GM19351 (cell line): ENCODE measurements at regions not wholly inside any gene's neighbourhood (a gene's known extent, or its start where the extent isn't known, plus 50 kb on each side); places are given as distances from the start of the nearest gene placed in this dataset.

ENCODE experiments used
- ATAC-seq: cut with Tn5 transposase; IDR thresholded peaks from one replicate; pipeline ENCODE4 v1.9.1; 2021; ENCODE audit warnings: mild to moderate bottlenecking, moderate library complexity; ENCODE audit not compliant: unreplicated experiment

- ATAC-seq = no peak
These were observed 230.2 kb upstream of the AKR1E2 start for GRCh38 chr10:4595719-4596319.

GRCh38 chr10:4590807-4591206 is 235.2 kb upstream of the AKR1E2 start:
- ATAC-seq = no peak

GRCh38 chr10:4588824-4589223 is 237.2 kb upstream of the AKR1E2 start:
- no peak for ATAC-seq

DNA sequence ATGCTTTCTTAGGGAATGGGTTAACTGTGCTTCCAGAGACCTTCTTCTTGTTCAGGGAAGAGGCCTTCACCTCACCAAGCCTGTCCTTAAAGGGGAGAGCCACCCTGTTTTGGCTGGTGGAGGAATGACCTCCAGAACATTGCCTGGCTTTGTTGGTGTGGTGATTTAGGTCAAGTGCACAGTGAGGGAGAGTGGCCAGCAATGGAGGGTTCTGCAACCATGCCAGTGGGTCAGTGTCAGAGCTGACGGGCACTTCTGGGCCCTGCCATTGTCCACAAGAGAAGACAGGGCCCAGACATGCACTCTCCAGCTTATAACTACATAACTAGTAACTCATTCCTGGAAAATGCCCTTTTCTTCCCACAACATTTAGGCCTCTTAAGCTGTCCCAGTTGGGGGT is 238.5 kb upstream of the AKR1E2 start:
- no peak for ATAC-seq

DNA sequence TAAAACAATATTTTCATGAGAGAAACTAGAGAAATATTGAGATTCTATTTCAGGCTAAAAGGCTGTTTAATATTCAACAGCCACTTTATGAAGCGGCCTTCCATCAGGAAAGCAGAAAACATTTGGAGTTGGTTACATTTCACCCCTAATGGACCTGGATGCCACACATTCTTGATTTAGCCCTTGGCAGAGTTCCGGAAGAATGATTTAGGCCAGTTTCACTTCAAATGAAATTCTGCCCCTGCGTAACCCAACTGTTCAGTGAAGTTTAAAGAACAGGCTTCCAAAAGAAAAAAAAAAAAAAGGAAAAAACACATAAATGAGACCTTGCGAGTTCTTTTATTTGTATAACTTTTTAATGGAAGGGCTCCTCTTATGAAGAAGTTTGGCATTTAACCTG is 239.2 kb upstream of the AKR1E2 start:
- ATAC-seq = no peak

GRCh38 chr10:4581929-4582328 is 244.1 kb upstream of the AKR1E2 start:
- ATAC-seq = no peak

DNA sequence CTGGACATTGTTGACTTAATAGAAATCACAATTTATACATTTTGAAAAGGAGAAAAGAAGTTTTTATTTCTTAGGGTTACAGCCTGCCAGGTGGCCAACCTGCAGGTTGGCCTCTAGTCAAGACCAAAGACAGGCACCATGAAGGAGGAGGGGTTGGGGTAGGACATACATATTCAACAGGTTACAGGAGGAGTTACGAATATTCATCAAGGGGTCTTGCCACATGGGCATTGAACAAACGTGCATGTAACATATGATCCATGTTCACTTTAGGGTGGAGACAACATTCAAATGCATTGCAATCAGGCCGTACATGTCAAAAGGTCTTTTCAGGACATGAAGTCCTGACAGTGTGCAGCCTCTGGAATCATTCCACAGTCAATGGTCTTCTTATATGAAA is 246.2 kb upstream of the AKR1E2 start:
- ATAC-seq = no peak

GRCh38 chr10:4576206-4576605 is 249.8 kb upstream of the AKR1E2 start:
- ATAC-seq = no peak

GRCh38 chr10:4569151-4569550 is 256.9 kb upstream of the AKR1E2 start:
- no peak for ATAC-seq

DNA sequence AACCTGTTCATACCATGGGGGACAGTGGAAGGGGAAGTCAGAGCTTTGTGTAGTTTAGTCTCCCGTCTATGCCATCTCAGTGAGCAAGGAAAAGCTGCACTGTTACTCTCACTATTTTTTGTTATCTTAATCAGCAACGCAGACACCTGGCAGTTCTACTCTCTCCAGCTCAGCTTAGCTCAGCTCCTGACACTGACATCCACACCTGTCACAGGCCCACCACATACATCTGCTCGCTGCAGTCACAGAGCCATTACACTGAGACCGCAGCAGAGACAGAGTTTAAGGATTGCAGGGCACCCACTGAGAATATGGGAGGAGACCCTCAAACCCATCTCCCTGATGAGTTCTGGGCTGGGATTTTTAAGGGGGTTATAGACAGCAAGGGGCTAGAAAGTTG is 257.3 kb upstream of the AKR1E2 start:
- no peak for ATAC-seq

GRCh38 chr10:4568086-4568485 is 257.9 kb upstream of the AKR1E2 start:
- no peak for ATAC-seq

- no peak for ATAC-seq
These were observed 258.4 kb upstream of the AKR1E2 start for GRCh38 chr10:4567637-4568036.

GRCh38 chr10:4566011-4566410 is 260.0 kb upstream of the AKR1E2 start:
- no peak for ATAC-seq

DNA sequence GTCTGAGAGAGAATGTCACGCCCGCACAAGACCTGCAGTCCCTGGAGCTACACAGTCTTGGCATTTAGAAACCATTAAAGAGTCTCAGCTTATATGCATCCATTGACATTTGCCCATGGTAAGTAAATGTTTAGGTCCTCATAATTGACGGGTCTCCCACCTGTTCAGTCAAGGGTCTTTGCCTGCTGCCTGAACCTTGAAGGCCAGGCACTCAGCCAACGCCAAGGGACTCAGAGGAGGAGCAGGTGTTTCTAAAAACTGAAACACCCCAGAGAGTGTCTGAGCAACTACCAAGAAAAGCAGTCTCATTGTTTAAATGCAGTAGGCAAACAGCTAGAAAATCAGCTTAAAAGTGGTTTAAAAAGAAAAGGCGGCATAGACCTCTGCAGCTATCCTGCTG is 264.7 kb upstream of the AKR1E2 start:
- ATAC-seq = no peak

DNA sequence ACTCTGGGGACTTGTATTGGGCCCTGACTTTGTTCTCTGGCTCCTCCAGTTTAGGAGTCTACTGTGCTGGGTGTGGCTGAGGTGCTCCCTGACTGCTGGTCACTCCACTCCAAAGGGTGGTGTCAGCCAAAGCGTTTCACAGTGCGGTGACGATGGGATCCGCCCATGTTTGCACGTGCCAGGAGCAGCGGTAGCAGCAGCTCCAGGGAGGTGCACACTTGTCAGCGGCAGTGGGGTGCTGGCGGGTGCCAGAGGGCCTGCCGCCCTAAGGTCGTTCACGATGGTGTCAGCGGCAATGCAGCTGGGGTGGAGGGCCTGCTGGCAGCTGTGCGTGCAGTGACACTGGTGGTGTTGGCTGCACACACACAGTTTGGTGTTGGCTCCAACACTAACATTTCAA is 268.5 kb upstream of the AKR1E2 start:
- no peak for ATAC-seq

DNA sequence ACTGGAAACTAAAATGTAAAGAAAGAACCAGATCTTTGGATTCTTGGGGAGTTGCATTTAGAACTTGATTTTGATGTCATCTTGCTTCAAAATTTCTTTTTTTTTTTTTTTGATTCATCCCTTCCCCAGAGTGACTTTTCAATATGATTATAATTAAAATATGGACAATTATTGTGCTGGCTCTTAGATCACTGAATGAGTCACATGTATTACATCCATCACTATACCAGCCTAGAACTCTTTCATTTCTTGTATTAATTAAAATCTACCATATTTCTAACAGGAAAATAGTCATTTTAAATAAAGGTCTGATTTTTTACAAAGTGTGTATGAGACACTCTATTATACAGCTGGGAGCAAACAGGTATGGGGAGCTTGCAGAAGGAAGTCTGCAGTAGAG is 269.5 kb upstream of the AKR1E2 start:
- ATAC-seq = no peak

- no peak for ATAC-seq
These were observed 270.1 kb upstream of the AKR1E2 start for GRCh38 chr10:4555920-4556319.

- no peak for ATAC-seq
These were observed 276.8 kb upstream of the AKR1E2 start for GRCh38 chr10:4549139-4549653.

- ATAC-seq = no peak
These were observed 279.1 kb upstream of the AKR1E2 start for GRCh38 chr10:4546931-4547330.

DNA sequence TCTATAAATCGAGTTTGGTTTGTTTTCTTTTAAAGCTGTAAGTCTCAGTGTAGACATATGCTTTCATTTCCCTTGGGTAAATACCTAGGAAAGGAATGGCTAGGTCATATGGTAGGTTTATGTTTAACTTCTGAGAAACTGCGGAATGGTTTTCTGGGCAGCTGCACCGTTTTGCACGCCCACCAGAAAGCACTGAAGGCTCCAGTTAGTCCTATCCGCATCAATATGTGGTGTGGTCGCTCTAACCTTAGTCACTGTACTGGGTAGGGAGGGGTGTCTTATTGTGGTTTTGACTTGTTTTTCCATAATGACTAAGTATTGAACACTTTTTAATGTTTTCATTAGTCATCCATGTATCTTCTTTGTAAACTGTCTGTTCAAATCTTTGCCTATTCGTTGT is 279.5 kb upstream of the AKR1E2 start:
- no peak for ATAC-seq

DNA sequence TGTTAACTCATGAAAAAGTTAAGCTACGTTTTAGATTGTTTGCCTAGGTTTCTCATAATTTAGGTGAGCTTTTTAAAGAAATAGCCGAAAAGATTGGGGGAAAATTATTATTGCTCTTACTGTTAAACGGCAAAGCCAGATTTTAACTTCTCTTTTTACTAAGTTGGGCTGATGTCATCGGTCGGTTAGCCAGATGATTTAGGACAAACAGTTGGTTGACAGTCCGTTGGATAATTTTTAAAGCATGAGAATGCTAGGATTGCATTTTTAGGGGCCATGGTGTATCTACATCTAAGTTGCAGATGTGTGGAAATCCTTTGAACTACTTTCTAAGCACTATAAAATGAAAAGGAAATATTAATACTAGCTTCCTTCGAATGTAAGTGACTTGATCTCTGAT is 280.9 kb upstream of the AKR1E2 start:
- no peak for ATAC-seq

DNA sequence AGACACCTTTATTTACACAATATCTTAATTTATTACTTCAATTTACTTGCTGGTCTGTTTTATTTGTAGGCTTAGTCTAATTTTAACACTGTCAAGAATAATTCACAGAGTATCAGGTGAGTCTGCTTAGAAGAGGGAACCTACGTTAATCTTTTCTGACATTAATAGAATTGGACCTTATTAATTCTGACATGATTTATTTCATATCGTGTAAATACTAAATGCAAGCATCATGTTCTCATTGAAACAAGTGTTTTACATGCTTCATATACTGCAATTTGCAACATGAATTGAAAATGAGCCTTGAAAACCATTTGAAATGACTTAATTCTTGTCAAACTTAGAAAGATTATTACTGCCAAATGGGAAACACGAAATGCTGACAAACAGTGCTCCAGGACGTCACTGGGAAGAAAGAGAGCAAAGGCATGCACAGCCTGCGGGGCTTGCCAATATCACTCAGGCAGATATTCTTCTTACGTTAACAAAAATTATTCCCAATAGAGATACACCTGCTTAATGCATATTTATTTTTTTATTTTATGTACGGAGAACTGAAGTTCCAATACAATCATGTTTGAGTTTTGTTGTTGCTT is 282.0 kb upstream of the AKR1E2 start:
- no peak for ATAC-seq

DNA sequence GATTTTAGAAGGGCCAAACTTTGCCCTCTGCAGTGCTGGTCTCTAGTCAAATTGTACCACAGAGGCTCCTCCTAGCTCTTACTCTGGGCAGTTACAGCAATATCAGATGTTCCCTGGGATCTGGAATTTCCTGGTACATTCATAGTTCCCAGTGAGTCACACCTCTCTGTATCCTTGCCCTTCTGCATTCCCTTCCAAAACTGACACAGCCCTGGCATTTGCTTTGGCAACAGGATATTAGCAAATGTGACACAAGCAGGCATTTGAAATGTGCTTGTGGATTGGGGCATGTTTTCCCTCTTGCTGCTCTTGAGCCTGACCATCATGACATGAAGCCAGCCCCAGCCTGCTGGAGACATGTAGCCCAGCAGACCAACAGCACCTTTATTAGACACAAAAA is 284.7 kb upstream of the AKR1E2 start:
- ATAC-seq = no peak
